Right atrium auricular region (tissue), 2 donors: ENCODE measurements at regions not wholly inside any gene's neighbourhood (a gene's known extent, or its start where the extent isn't known, plus 50 kb on each side); places are given as distances from the start of the nearest gene placed in this dataset.
"Not testable (repeated sequence)": the region's sequence is repeated elsewhere in the genome, so short reads cannot be mapped to it uniquely, and the experiment has no call there.

Source experiments
- DNase-seq: peaks from one replicate; pipeline ENCODE4 v3.0.0-alpha.2; 2019; ENCODE audit warnings: low spot score
- H3K27ac ChIP-seq, 2 donors: fragments of 200-600 bp; sonication (generic); 1 replicate in 1 of 2; 2 replicates in 1 of 2; pipeline ENCODE4 v1.5.1; 2016 to 2019
- H3K27me3 ChIP-seq, 2 donors: fragments of 200-600 bp; sonication (generic); one replicate each; pipeline versions ENCODE4 v1.5.1 to v1.6.0; 2017 to 2019
- H3K36me3 ChIP-seq: fragments of 200-600 bp; sonication (generic); one replicate; pipeline ENCODE4 v1.5.1; 2016
- H3K4me1 ChIP-seq, 2 donors: fragments of 200-600 bp; sonication (generic); one replicate each; pipeline versions ENCODE4 v1.5.1 to v1.6.0; 2017 to 2019
- H3K4me3 ChIP-seq, 2 donors: fragments of 200-600 bp; sonication (generic); 1 replicate in 1 of 2; 2 replicates in 1 of 2; pipeline ENCODE4 v1.5.1; 2017 to 2019; ENCODE audit warnings: mild to moderate bottlenecking in 1 of 2, moderate library complexity in 1 of 2
- H3K9me3 ChIP-seq, 2 donors: fragments of 200-600 bp; sonication (generic); one replicate each; pipeline ENCODE4 v1.5.1; 2019
- TF ChIP-seq, protein P1 (sequence below), 2 donors: fragments of 200-600 bp; sonication (generic); IDR thresholded peaks; one replicate each; pipeline ENCODE4 v1.5.1; 2019; ENCODE audit warnings: antibody characterized with exemption in 2 of 2

DNA sequence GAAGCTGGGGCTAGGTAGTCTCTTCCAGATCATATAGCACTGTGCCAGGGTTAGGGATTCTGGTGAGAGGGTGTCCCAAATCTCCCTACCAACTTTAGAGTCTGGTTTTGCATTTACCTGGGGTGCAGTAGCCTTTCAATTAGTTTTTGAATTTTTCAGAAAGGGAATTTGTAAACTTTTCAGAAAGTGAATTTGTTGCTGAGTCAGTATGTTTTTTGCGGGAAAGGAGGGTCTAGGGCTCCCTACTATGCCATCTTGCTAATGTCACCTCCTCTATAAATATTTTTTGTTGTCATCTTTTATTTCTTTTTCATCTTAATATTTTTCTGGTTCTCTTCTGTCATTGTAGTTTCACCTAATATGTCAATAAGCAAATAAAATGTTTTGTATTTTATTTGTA, 95.8 kb upstream of the FAM98A start:
- no peaks in the 10 kb centered on the region for H3K4me1 ChIP-seq
- H3K36me3 ChIP-seq: no peaks in the 10 kb centered on the region
- peaks cover 0 to 6% of the 10 kb centered on the region in 2 donors for H3K9me3 ChIP-seq
- DNase-seq: no peak
- H3K27me3 ChIP-seq: no peaks in the 10 kb centered on the region
- no peak overlapping the region for H3K27ac ChIP-seq
- H3K4me3 ChIP-seq: no peak overlapping the region
- TF ChIP-seq, protein P1, sequence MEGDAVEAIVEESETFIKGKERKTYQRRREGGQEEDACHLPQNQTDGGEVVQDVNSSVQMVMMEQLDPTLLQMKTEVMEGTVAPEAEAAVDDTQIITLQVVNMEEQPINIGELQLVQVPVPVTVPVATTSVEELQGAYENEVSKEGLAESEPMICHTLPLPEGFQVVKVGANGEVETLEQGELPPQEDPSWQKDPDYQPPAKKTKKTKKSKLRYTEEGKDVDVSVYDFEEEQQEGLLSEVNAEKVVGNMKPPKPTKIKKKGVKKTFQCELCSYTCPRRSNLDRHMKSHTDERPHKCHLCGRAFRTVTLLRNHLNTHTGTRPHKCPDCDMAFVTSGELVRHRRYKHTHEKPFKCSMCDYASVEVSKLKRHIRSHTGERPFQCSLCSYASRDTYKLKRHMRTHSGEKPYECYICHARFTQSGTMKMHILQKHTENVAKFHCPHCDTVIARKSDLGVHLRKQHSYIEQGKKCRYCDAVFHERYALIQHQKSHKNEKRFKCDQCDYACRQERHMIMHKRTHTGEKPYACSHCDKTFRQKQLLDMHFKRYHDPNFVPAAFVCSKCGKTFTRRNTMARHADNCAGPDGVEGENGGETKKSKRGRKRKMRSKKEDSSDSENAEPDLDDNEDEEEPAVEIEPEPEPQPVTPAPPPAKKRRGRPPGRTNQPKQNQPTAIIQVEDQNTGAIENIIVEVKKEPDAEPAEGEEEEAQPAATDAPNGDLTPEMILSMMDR (IDR thresholded peaks at IDR 0.05): no peak

GRCh38 chr2:33690686-33691085, 91.6 kb upstream of the FAM98A start:
- not testable (repeated sequence) for H3K4me1 ChIP-seq, H3K27me3 ChIP-seq, DNase-seq, H3K36me3 ChIP-seq, H3K4me3 ChIP-seq, H3K27ac ChIP-seq
- peaks cover 0 to 29% of the 10 kb centered on the region in 2 donors for H3K9me3 ChIP-seq

DNA sequence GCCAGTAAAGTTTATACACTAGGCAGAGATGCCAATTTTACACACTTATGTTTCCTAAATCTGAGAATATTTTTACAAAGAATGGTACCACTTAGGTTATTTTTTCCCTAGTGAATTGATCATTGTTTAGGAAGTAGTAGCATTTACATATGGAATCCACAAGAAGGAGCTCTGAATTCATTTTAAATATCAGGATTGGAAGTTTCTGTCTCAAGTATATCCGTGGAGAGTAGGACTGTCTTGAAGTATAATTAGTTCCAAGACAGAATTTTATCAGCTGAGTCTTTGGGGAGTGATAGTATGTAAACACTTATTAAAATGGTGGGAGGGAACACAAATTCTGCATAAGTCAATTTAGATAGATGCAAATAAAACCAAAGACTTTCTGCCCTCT, 82.3 kb upstream of the FAM98A start:
- Histone ChIP-seq H3K4me3 (no peak overlapping the region), H3K36me3 (no peaks in the 10 kb centered on the region), H3K9me3 (peaks cover 0 to 7% of the 10 kb centered on the region in 2 donors), H3K27me3 (no peaks in the 10 kb centered on the region), H3K27ac (no peak overlapping the region), H3K4me1 (no peaks in the 10 kb centered on the region)
- TF ChIP-seq, protein P1 (IDR thresholded peaks at IDR 0.05): peak in 1 of 2 donors; percentile 47
- no peak for DNase-seq

GRCh38 chr2:33680644-33681363, 81.7 kb upstream of the FAM98A start:
- Histone ChIP-seq H3K36me3 (no peaks in the 10 kb centered on the region), H3K4me1 (no peaks in the 10 kb centered on the region), H3K4me3 (no peak overlapping the region), H3K27ac (no peak overlapping the region), H3K9me3 (peaks cover 0 to 5% of the 10 kb centered on the region in 2 donors), H3K27me3 (no peaks in the 10 kb centered on the region)
- TF ChIP-seq, protein P1 (IDR thresholded peaks at IDR 0.05): no peak
- DNase-seq: no peak

DNA sequence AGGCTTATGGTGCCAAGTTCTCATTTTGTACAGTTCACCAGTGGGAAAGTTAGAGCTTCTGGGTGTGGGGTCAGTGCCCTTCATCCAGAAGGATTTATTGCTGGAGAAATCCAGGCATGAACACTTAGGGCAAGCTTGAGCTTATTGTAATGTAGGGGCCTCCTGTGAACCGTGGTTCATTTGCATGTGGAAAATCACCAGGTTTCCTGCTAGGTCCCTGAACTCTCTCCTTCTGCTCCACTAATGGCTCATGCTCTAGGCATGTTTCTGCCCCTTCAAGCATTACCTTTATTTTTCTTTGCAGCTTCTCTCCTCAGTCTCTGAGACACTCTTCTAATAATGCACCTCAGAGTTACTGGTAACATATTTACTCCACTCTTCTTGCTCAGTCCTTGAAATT, 79.3 kb upstream of the FAM98A start:
- no peaks in the 10 kb centered on the region for H3K36me3 ChIP-seq
- no peaks in the 10 kb centered on the region for H3K27me3 ChIP-seq
- H3K27ac ChIP-seq: no peak overlapping the region
- no peaks in the 10 kb centered on the region for H3K9me3 ChIP-seq
- H3K4me1 ChIP-seq: no peaks in the 10 kb centered on the region
- DNase-seq: no peak
- H3K4me3 ChIP-seq: no peak overlapping the region
- TF ChIP-seq, protein P1 (IDR thresholded peaks at IDR 0.05): no peak

- H3K9me3 ChIP-seq: no peaks in the 10 kb centered on the region
- H3K4me1 ChIP-seq: no peaks in the 10 kb centered on the region
- TF ChIP-seq, protein P1 (IDR thresholded peaks at IDR 0.05): peak in 1 of 2 donors; percentile 64
- H3K27ac ChIP-seq: no peak overlapping the region
- DNase-seq: no peak
- no peak overlapping the region for H3K4me3 ChIP-seq
- no peaks in the 10 kb centered on the region for H3K27me3 ChIP-seq
- no peaks in the 10 kb centered on the region for H3K36me3 ChIP-seq
These were observed 74.8 kb upstream of the FAM98A start for GRCh38 chr2:33673937-33674336.
